ENCODE measurements at regions not wholly inside any gene's neighbourhood (a gene's known extent, or its start where the extent isn't known, plus 50 kb on each side); places are given as distances from the start of the nearest gene placed in this dataset.

DNA sequence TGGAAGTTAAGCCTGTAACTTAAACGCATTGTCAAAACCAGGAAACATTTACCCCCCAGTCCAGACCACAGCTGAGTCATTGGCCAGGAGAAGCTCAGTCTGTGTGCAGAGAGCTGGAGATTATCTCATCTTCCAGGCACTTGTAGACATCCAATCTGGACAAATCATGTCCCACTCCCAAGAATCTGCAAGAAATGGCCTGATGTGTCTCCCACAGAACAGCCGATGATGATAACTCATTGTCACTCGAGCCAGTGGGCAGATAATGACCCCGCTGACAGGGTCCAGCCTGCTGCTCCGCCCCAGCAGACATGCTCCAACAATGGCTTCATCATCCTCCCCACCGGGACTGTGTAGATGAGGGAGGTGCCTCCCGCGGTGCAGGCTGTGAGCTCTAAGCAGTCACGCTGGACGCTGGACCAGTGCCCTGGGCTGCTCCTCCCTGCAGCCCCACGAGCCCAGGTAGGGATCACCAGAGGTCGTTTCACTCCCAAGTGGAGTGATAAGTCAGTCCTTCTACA, 322.5 kb downstream of the C16orf95 start:
- DNase-seq (ENCODE audit: low read depth in 2 of 2), result no peak

DNA sequence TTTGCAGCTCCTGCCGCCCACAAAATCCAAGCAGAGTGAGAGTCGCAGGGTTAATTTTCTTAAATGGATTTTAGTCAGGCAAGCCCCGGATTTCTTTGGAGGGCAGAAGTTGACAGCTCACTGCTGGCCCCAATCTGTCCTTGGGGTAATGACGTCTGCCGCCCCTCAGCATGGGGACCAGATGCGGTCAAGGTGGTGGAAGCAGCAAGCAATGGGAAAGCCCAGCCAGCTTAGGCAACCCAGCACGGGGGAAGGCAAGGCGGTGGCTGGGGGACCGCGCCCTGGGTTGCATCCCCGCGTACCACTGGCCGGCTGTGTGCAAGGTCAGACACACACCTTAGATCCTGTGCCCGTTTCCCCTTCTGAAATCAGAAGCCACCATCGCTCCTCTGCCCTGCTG, 321.7 kb downstream of the C16orf95 start:
- DNase-seq (ENCODE audit: low read depth in 2 of 2), result no peak

DNA sequence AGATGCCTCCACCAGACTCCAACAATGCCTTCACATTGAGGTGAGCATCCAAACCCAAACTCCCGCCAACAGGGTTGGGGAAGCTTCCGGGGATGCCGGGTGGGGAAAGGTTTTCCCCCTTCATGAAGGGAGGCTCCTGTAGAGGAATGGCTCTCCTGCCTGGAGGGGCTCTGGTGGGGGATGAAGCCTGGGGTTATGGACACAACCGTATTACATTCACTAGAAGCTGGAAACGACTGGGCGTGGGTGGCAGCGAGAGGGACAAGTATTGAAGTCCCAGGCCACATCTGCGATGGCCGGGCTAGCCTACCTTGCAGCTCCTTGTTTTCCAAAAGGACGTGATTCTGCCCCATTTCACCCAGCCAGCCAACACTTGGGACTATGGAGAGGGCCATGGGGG, 321.1 kb downstream of the C16orf95 start:
- no peak for DNase-seq (ENCODE audit: low read depth in 2 of 2)

DNA sequence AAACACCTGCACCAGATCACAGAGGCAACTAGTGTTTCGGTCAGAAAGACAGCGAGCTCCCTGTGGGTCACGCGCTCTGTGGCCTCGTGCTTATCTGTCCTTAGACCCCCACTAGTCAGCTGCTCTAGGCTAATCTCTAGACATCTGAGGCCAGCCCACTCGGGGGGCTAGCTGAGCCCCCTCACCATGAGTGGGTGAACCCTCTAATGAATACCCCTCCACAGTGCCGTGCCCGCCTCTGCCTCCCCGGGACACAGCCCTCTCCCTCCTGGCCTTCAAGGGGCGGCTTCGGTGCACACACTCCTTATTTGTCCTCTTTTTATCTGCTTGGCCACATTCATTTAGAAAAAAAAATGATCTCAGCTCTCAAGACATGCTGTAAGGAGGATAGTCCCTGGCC, 320.1 kb downstream of the C16orf95 start:
- DNase-seq (ENCODE audit: low read depth in 2 of 2), result no peak

DNA sequence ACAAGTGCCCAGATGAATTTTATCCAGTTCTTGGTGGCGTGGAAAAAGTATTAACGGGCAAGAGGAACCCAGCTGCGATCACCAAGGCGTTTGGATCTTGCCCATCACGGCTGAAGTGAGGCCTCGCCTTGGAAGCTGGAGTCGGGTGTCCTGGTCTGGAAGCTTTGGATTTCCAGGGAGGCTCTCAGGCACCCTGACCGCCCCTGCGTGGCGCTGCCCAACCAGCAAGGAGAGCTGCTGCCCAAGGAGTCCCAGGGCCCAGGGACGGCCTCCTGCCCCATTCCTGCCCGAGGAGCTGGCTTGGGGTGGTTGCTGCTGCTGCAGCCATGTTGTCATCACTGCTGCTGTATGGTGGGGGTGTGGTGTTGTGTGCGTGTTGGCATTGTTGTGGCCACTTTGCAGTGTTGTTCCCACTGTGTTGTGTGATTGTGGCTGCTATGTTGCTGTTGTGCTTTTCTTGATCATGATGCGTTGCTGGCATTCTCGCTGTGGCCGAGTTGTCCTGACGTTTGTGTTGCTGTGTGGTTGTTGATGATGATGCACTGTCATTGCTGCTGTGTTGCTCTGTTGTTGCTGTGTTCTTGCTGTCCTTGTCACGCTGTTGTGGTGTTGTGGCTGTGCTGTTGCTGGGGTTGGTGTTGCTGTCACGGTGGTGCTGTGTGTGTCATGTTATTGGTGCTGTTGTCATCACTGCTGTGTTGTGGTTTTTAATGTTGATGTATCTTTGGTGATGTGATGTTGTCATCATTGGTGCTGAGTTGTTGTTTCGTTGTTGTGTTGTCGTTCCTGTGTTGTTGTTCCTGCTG, 318.8 kb downstream of the C16orf95 start:
- DNase-seq (ENCODE audit: low read depth in 2 of 2), result no peak

DNA sequence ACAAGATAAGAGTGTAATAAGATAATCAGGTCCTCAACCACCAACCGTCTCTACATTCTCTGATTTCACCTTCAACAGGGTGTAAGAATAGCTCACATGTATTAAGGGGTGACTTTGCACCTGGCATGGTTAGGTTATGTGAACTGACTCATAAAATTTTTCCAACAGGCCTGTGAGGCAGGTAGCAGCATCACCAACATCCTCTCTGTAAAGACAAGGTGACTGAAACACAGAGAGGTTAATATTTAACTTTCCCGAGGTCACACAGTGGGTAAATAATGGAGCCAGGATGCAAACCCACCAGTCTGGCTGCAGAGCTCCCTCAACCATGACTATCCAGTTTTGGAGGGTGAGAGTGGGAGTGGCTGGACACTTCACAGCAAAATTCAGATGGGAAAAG, 317.2 kb downstream of the C16orf95 start:
- DNase-seq (ENCODE audit: low read depth in 2 of 2), result no peak

DNA sequence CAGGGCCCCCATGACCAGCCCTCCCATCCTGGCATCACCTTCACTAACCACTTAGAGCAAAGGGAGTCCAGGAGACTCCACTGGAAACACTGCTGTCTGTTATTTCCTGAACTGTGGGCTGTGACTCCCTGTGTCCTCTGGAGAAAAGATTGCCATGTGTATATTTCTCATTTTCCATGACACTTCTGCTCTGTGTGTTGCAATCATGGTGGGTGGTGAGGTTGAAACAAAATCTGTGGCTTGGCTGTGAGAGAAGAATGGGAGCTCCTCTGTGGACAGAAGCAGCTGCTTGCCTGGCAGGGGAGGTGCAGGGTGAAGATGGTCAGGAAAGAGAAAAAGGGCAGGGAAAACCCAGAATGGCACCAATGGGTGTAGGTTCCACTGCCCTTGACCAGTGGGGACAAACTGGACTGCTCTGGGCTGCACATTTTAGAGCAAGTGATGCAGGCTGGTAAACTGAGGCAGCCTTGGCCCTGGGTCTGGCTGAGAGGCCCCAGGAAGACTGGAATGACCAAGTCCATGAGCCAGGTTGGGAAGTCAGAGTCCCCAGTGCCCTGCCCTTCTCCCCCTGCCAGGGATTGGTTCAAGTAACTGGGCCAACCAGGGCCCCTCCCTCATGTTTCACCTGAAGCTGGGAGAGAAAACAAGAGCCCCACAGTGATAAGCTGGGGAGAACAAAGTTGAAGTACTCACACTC, 314.3 kb downstream of the C16orf95 start:
- DNase-seq (ENCODE audit: low read depth in 2 of 2), result no peak

DNA sequence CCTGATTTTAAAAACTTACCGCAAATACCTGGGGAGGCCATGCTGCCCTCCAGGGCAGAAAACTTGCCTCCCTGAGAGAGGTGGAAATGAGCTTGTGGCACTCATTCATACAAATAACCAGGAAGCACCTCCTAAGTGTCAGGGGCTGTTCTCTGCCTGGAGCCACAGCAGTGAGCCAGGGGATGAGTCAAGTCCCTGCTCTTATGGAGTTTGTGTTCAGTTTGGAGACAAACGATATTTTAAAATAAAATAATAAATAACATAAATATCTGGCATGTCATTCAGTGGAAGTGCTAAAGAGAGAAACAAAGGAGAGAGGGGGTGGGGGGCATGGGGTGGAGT, 313.8 kb downstream of the C16orf95 start:
- no peak for DNase-seq (ENCODE audit: low read depth in 2 of 2)

DNA sequence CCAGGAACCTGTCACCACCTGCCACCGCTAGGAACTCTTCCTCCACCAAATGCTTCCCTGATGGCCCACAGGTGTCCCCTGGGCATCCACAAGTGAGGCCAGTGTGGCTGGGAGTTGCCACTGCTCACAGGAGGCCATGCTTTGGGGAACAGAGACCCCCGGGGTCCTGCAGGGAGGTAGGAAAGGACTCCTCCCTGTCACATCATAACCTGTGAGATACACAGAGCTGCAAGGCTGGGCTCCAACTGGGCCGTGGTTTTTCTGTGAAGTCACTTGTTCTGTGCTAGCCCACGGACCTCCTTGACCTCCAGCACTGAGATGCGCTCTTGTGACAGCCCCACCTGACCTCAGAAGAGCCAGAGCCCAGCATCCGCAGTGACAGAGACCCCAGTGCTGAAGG, 311.2 kb downstream of the C16orf95 start:
- no peak for DNase-seq (ENCODE audit: low read depth in 2 of 2)

DNA sequence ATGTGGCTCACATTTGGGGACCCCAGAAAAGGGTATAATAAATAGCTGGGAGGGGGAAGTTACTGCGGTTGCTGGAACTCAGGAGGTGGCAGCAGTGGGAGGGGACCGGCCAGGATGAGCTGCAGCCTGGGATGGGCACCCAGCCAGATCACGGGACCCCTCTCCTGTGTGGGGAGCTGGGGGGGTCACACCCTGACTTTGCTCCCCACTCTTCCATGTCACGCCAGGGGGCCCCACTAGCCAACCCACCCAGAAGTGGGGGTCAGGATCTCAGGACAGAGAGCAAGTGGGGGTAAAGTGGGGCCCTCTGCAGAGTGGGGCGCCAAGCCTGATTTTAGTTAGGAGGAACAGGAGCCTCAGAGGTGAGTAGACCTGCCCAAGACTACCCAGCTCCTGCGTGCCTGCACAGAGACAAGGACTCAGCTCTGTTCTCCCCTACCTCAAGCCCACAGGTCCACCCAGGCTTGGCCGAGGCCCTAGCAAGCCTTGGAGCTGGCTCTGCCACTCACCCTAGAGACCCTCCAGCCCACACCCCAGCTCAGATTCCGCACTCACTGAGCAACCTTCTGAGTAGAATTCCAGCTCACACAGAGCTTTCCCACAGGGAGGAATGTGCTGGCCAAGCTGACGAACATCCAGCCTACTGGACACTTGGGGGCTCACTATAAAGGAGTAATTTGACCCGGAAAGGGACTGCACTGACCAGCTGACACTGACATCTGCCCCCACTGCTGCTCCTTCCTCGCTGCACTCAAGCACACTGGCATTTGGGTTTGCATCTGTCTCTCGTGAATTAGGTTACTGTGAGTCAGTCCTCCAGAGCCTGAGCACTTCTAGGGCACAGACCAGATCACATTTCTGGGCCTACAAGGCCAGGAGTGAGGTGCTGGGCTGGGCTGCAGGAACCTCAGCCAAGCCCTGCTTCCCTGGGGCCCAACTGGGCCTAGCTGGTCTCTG, 310.1 kb downstream of the C16orf95 start:
- DNase-seq (ENCODE audit: low read depth in 2 of 2), result no peak

DNA sequence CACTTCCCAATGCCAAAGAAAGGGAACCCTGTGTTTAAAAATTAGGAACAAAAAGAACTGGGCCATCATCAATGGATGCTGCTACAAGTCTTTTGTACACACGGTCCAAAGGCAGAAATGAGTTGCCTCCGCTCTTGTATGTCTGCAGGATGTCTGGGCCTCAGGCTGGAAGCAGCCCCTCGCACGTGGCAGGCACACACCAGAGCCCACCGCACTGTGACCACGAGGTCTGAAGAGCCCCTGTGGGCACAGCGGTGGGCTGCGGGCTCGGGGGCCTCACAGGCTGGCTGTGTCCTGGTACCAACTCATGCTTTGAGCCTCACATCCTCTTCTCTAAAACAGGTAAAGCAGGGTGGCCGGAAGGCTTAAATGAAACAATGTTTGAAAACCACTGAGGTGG, 309.3 kb downstream of the C16orf95 start:
- no peak for DNase-seq (ENCODE audit: low read depth in 2 of 2)

DNA sequence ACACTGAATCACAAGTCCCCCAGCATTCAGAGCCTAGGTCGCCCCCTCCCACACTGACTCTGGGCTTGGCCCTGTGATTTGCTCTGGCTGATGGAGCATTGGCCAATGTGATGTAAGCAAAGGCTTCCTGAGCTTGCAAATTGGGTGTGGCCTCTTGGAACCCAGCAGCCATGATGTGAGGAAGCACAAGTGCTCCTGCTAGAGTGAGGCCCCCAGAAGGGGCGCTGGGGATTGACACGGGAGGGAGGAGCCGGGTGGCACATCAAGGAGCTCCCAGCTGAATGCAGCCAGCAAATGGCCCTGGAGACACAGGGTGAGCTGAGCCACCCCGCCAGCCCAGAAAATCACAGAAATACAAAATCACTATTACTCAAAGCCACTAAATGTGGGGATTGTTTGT, 308.5 kb downstream of the C16orf95 start:
- DNase-seq (ENCODE audit: low read depth in 2 of 2), result no peak

DNA sequence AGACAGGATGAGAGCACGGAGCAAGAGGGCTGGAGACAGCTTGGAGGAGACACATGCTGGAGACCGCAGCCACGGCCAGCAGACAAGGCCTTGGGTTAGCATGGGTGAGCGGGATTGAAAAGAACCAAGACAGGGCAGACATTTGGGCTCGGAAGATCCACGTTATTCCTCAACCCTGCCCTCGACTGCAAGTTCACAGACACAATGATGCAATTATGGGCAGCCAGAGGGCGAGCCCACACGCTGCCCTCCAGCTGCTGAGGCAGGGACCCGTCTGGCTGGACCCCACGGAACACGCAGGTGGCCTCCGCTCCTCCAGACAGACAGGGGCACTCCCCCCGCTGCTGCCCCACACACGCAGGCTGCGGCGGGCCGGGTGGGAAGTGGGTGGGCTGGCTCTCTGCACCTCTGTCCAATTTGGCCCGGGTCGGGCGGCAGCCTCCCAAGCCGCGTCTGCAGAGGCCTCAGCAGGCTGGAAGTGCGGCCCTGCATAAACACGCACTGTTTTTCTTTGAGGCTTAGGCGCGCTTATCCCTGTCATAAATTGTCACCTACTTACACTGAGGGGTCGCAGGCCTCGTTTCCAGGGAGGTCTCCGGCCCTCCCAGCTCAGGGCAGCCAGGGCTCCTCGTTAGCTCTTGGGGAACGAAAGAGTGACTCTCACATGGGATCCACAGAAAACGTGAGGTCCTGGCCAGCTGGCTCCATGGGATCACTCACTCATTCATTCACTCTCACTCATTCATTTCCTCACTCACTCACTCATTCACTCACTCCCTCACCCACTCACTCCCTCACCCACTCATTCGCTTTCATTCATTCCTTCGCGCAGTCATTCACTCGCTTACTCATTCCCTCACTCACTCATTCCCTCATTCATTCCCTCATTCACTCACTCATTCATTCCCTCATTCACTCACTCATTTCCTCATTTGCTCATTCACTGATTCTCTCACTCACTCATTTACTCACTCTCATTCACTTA, 303.9 kb downstream of the C16orf95 start:
- no peak for DNase-seq (ENCODE audit: low read depth in 2 of 2)

DNA sequence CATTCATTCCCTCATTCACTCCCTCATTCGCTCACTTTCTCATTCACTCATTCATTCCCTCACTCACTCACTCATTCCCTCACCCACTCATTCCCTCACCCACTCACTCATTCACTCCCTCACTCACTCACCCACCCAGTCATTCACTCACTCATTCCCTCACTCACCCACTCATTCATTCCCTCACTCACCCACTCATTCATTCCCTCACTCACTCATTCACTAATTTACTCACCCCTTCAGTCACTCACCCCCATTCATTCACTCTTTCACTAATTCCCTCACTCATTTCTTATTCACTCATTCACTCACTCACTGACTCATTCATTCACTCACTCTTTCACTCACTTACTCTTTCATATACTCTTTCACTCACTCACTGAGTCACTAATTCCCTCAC, 303.1 kb downstream of the C16orf95 start:
- no peak for DNase-seq (ENCODE audit: low read depth in 2 of 2)

DNA sequence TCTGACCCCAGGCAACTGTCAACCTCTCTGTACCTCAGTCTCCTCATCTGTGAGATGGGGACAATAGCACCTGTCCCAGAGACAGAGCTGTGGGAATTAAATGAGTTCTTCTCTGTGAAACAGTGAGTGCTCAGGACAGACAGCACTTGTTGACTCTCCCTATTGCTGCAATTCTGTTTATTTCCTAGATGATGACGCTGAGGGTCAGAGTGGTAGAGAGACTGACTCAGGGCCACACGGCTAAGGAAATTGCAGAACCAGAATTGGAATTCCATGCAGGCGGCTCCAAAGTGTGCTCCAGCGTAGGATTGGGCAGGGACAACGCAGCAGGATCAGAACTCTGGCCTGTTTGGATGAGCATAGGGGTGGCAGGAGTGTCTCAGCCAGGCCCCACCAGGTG, 302.2 kb downstream of the C16orf95 start:
- no peak for DNase-seq (ENCODE audit: low read depth in 2 of 2)

DNA sequence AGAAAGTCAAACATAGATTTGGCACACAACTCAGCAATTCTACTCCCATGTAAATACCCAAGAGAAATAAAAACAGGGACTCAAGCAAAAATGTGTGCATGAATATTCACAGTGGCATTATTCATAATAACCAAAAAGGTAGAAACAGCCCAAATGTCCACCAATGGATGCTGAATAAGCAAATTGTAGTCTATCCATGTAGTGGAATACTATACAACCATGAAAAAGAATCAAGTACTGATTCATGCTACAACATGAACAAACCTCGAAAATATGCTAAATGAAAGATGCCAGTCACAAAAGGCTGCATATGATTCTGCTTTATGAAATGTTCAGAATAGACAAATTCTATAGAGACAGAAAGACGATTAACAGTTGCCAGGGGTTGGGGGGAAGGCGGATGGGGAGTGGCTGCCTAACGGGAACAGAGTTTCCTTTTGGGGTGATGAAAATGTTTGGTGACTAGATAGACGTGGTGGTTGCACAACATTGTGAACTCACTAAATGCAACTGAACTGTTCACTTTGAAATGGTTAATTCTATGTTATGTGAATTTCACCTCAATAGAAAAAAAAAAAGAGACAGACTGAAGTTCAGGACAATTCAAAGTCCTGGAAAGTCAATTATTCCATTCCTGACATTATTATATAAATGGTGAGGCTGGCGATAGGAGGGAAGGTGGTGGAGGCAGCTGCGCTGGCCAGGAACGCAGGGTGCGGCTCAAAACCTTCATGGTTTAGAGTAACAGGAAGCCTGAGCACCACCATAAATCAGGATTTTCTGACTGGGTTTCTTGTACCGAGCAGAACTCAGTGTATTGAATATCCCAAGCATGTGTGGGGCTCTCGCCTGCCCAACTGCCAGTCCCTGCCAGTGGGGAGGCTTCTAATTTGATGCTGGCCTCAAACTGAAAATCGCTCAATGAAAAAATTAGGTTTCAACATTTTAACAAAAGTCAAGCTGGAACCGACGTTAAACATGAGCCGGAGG, 300.9 kb downstream of the C16orf95 start:
- no peak for DNase-seq (ENCODE audit: low read depth in 2 of 2)

DNA sequence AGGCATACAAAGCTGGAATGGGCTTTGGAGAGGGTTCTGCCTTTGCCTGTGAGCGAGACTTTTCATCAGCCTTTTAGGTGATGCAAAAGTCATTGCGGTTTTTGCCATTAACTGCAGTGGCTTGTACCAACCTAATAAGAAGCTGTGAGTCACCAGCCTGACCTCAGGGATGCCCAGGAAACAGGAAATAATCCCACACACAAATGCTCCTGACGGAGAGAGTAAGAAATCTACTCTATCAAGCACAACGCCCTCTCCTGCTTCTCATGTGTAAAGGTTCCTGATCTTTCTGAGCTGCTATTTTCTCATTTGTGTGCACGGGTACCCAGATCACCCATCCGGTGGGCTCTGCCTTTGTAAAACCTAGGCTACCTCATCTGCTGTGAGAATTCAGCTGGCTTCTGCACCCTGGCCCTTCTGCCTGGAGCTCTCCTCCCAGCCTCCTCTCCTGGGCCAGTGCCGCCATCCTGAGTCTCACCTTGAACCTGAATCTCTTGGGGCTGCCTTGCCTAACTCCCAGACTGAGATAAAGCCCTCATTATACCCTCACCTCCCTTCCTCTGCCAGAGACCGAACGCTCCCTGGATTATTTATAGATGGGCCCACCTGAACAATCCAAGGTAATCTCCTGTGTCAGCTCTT, 299.7 kb downstream of the C16orf95 start:
- DNase-seq (ENCODE audit: low read depth in 2 of 2), result no peak

DNA sequence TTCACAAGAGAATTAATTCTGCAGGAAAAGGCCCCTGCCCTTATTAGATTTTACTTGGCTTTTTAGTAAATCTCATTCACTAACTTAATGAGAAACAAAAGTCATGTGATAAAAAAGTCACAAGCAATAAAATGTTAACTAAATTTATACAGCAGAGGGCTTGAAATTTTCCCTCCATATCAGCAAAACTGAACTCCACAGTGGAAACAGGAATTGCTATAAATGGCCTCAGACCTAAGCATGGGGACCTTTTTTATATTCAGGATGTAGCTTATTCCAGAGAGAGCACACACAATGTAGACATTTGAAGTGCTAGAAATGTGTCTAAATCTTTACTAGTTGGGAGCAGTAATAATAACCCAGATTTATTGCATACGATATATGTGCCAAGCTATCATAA, 291.5 kb downstream of the C16orf95 start:
- DNase-seq (ENCODE audit: low read depth in 2 of 2), result no peak

DNA sequence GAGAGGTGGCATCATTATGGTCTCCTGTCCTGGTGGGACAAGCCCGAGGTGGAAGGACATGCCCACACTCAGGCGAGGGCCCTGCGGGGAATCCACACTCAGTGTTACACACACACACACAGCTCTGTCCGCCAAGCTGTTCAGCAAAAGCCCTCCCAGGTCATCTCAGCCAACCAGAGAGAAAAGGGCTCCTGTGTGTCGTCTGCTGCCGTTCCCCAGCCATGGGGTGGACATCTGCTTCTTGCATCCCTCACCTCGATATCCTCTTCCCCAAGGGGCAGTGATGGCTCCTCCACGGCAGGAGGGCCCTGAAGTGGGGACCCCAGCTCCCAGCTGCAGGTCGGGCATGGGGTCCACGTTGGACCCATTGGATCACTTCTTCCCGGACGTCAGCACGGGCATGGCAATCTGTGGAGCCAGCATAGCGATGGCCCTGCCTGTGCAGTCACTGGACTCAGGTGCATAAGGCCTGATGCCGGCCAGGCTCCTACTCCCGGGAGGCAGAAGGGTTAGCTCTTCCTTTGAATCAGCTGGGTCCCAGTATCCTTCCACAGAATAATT, 290.1 kb downstream of the C16orf95 start:
- DNase-seq (ENCODE audit: low read depth in 2 of 2), result no peak
